BLaER1 (cell line): ENCODE measurements at regions not wholly inside any gene's neighbourhood (a gene's known extent, or its start where the extent isn't known, plus 50 kb on each side); places are given as distances from the start of the nearest gene placed in this dataset.
"Not testable (repeated sequence)": the region's sequence is repeated elsewhere in the genome, so short reads cannot be mapped to it uniquely, and the experiment has no call there.

Experiments
- H3K27ac ChIP-seq: shearing (Covaris generic); formaldehyde crosslinking; 2 replicates; pipeline ENCODE4 v1.8.1; 2022
- H3K27me3 ChIP-seq: shearing (Covaris generic); formaldehyde crosslinking; 2 replicates; pipeline ENCODE4 v1.8.1; 2022
- H3K36me3 ChIP-seq: shearing (Covaris generic); formaldehyde crosslinking; 2 replicates; pipeline ENCODE4 v1.8.1; 2022
- H3K4me1 ChIP-seq: shearing (Covaris generic); formaldehyde crosslinking; 2 replicates; pipeline ENCODE4 v1.8.1; 2022
- H3K4me2 ChIP-seq: shearing (Covaris generic); formaldehyde crosslinking; 2 replicates; pipeline ENCODE4 v1.8.1; 2022
- H3K4me3 ChIP-seq: shearing (Covaris generic); formaldehyde crosslinking; 2 replicates; pipeline ENCODE4 v1.8.1; 2022
- H3K9ac ChIP-seq: shearing (Covaris generic); formaldehyde crosslinking; 2 replicates; pipeline ENCODE4 v1.8.1; 2022
- H3K9me3 ChIP-seq: shearing (Covaris generic); formaldehyde crosslinking; 2 replicates; pipeline ENCODE4 v1.8.1; 2022
- H4K20me1 ChIP-seq: shearing (Covaris generic); formaldehyde crosslinking; 2 replicates; pipeline ENCODE4 v1.8.1; 2022
- Cebpa-rat ChIP-seq: shearing (Covaris generic); IDR thresholded peaks from 2 replicates; pipeline ENCODE4 v1.8.1; 2022

GRCh38 chr15:35195031-35195430 is 109.9 kb upstream of the NANOGP8 start:
- H3K9ac ChIP-seq: no peak overlapping the region
- H4K20me1 ChIP-seq: no peaks in the 10 kb centered on the region
- H3K9me3 ChIP-seq: peaks cover 16% of the 10 kb centered on the region; the same call in 1 of the 2 replicates
- H3K27me3 ChIP-seq: no peaks in the 10 kb centered on the region
- no peak overlapping the region for H3K4me3 ChIP-seq
- TF ChIP-seq Cebpa-rat: no peak
- no peaks in the 10 kb centered on the region for H3K4me1 ChIP-seq
- no peak overlapping the region for H3K4me2 ChIP-seq
- H3K36me3 ChIP-seq: no peaks in the 10 kb centered on the region
- H3K27ac ChIP-seq: no peak overlapping the region

GRCh38 chr15:35194296-35194695 is 109.2 kb upstream of the NANOGP8 start:
- no peaks in the 10 kb centered on the region for H4K20me1 ChIP-seq
- H3K9me3 ChIP-seq: peaks cover 16% of the 10 kb centered on the region; the same call in 1 of the 2 replicates
- H3K4me3 ChIP-seq: no peak overlapping the region
- no peak overlapping the region for H3K4me2 ChIP-seq
- no peaks in the 10 kb centered on the region for H3K36me3 ChIP-seq
- H3K9ac ChIP-seq: no peak overlapping the region
- H3K27me3 ChIP-seq: no peaks in the 10 kb centered on the region
- no peak for TF ChIP-seq Cebpa-rat
- no peaks in the 10 kb centered on the region for H3K4me1 ChIP-seq
- H3K27ac ChIP-seq: no peak overlapping the region

GRCh38 chr15:35191783-35192182 is 106.7 kb upstream of the NANOGP8 start:
- no peak for TF ChIP-seq Cebpa-rat
- H3K36me3 ChIP-seq: no peaks in the 10 kb centered on the region
- H3K4me1 ChIP-seq: no peaks in the 10 kb centered on the region
- no peaks in the 10 kb centered on the region for H3K27me3 ChIP-seq
- peaks cover 16% of the 10 kb centered on the region; the same call in 1 of the 2 replicates for H3K9me3 ChIP-seq
- H3K27ac ChIP-seq: no peak overlapping the region
- no peak overlapping the region for H3K4me3 ChIP-seq
- no peak overlapping the region for H3K9ac ChIP-seq
- H4K20me1 ChIP-seq: no peaks in the 10 kb centered on the region
- no peak overlapping the region for H3K4me2 ChIP-seq

- Histone ChIP-seq H3K4me1 (no peaks in the 10 kb centered on the region), H3K4me3 (no peak overlapping the region), H3K4me2 (no peak overlapping the region), H3K27ac (no peak overlapping the region), H3K9me3 (peaks cover 4% of the 10 kb centered on the region; the same call in 1 of the 2 replicates), H3K27me3 (no peaks in the 10 kb centered on the region), H3K9ac (no peak overlapping the region), H4K20me1 (no peaks in the 10 kb centered on the region), H3K36me3 (no peaks in the 10 kb centered on the region)
- TF ChIP-seq Cebpa-rat: no peak
These were observed 101.3 kb upstream of the NANOGP8 start for GRCh38 chr15:35186346-35186745.

- TF ChIP-seq Cebpa-rat: no peak
- H3K4me3 ChIP-seq: no peak overlapping the region
- H3K4me1 ChIP-seq: no peaks in the 10 kb centered on the region
- H3K4me2 ChIP-seq: no peak overlapping the region
- no peaks in the 10 kb centered on the region for H3K9me3 ChIP-seq
- H3K36me3 ChIP-seq: no peaks in the 10 kb centered on the region
- H4K20me1 ChIP-seq: no peaks in the 10 kb centered on the region
- H3K9ac ChIP-seq: no peak overlapping the region
- no peaks in the 10 kb centered on the region for H3K27me3 ChIP-seq
- H3K27ac ChIP-seq: no peak overlapping the region
These were observed 99.6 kb upstream of the NANOGP8 start for GRCh38 chr15:35184646-35185045.

DNA sequence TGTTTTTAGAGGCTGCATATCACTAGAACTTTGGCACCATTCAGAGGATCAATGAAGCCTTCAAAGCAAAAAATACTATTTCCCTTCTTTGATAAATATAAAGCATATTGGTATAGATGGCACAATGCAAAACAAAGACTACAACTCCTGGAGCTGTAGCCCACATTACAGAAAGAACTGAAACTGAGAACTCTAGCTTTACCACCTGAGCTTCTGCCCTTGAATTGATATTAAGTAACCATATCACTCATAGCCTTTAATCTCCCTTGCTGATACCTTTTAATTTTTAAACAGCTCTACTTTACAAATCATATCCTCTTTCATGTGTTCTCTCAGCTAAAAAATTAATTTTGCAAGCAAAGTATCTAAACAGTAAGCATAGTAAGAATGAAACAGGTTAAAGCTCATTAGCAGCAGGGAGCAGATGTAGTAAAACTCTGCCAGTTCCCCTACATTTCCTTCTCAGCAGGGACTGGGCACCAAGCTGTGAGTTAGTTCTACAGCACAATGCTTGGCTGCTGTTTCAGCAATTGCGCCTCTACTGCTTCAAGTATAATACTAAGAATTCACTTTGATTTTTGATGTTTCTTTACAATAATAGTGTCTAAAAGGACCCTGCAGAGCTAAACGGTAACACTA is 97.9 kb upstream of the NANOGP8 start:
- no peak overlapping the region for H3K27ac ChIP-seq
- no peaks in the 10 kb centered on the region for H3K36me3 ChIP-seq
- no peak overlapping the region for H3K4me2 ChIP-seq
- H3K4me3 ChIP-seq: no peak overlapping the region
- no peak for TF ChIP-seq Cebpa-rat
- H3K27me3 ChIP-seq: no peaks in the 10 kb centered on the region
- no peaks in the 10 kb centered on the region for H4K20me1 ChIP-seq
- H3K9ac ChIP-seq: no peak overlapping the region
- no peaks in the 10 kb centered on the region for H3K4me1 ChIP-seq
- H3K9me3 ChIP-seq: no peaks in the 10 kb centered on the region

DNA sequence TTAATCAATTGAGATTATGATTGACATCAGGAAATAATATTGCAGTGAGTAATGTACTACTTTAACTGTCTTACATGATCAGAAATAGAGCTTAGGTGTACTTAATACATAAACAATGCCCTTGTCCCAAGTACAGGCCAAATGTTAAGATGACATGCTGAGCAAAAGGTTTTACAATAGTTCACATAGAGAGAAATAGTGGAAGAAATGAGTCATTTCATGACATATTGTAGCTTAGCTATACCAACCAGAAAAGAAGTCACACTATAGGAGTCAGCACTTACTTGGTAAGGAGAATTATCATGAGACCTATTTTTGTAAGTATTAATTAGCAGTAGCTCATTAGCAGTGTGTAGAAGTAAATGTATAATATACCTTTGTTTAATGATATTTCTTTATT is 96.4 kb upstream of the NANOGP8 start:
- Histone ChIP-seq H3K36me3 (no peaks in the 10 kb centered on the region), H3K27me3 (no peaks in the 10 kb centered on the region), H3K4me1 (no peaks in the 10 kb centered on the region), H3K27ac (no peak overlapping the region), H3K9me3 (no peaks in the 10 kb centered on the region), H3K9ac (no peak overlapping the region), H4K20me1 (no peaks in the 10 kb centered on the region), H3K4me3 (no peak overlapping the region), H3K4me2 (no peak overlapping the region)
- no peak for TF ChIP-seq Cebpa-rat

DNA sequence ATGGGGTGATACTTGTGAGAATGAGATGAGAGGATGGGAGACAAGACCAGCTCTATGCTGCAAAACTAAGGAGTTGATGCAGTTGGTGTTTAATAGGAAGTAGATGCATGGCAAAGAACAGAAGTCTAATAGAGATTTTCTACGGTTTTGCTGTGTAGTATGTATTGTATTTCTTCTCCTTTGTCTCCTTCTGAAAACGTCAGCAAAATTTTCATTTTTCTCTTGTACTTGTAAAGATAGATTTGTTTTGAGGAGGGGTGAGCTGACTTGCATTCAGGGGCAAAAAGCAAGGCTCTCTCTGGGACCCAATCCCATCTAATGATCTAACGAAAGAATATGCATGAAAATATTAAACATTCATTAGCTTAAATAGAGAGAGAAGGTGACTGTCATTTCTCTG is 94.6 kb upstream of the NANOGP8 start:
- TF ChIP-seq Cebpa-rat: no peak
- Histone ChIP-seq H3K4me3 (no peak overlapping the region), H3K36me3 (no peaks in the 10 kb centered on the region), H3K4me2 (no peak overlapping the region), H3K27ac (no peak overlapping the region), H3K9ac (no peak overlapping the region), H4K20me1 (no peaks in the 10 kb centered on the region), H3K27me3 (no peaks in the 10 kb centered on the region), H3K9me3 (no peaks in the 10 kb centered on the region), H3K4me1 (no peaks in the 10 kb centered on the region)

- not testable (repeated sequence) for H3K4me3 ChIP-seq, H3K4me2 ChIP-seq, H3K27ac ChIP-seq, H3K36me3 ChIP-seq, H4K20me1 ChIP-seq, H3K4me1 ChIP-seq, H3K27me3 ChIP-seq, H3K9me3 ChIP-seq, H3K9ac ChIP-seq
These were observed 93.1 kb upstream of the NANOGP8 start for GRCh38 chr15:35178186-35178585.

DNA sequence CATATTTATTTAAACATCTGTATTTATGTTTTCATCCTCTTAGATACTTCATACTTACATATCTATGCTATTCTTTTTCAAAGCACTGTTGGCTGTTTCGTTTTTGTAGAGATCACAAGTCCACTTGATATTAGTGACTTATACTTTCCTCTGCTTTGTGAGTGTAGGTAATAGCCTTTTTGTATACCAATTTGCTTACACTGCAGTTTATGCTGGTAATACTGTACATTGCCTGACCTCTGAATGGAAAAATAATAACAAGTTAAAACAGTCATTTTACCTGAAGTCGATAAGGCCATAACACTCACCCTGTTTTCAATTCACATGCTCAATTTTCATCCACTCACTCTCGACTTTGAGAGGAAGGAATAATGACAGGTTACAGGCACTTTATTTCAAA is 89.9 kb upstream of the NANOGP8 start:
- TF ChIP-seq Cebpa-rat: no peak
- Histone ChIP-seq H4K20me1 (no peaks in the 10 kb centered on the region), H3K4me1 (no peaks in the 10 kb centered on the region), H3K27me3 (no peaks in the 10 kb centered on the region), H3K9ac (no peak overlapping the region), H3K27ac (no peak overlapping the region), H3K36me3 (no peaks in the 10 kb centered on the region), H3K4me3 (no peak overlapping the region), H3K4me2 (no peak overlapping the region), H3K9me3 (no peaks in the 10 kb centered on the region)

DNA sequence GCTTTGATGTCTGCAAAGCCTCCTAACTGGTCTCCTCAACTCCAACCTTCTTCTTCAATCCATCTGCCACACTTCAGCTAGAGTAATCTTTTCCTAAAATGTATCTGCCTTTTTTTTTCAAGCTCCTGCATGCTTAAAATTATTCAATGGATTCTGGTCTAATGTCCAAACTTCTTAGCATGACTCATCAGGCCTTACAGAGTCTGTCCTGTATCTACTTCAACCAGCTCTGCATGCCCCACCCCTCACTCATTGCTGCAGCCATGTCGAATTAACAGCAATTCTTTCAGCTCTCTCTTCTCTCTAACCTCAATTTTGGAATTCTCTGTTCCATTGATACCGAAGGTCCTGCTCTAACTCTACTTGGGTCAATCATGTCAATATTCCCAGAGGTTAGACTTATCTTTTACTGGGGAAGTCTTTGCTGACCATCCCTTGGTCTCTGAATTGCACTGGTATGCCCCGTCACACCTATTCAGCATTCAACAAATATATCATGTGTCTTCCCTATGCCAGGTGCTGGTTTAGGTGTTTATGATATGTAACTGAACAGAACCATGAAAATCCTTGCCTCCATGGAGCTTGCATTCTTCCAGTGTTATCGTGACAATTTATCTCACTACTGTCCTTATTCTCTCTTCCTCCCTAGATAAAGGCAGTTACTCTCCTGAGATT is 88.5 kb upstream of the NANOGP8 start:
- Histone ChIP-seq H3K27ac (no peak overlapping the region), H3K4me1 (no peaks in the 10 kb centered on the region), H3K36me3 (no peaks in the 10 kb centered on the region), H3K4me2 (no peak overlapping the region), H3K9ac (no peak overlapping the region), H3K4me3 (no peak overlapping the region), H4K20me1 (no peaks in the 10 kb centered on the region), H3K9me3 (no peaks in the 10 kb centered on the region), H3K27me3 (no peaks in the 10 kb centered on the region)
- TF ChIP-seq Cebpa-rat: no peak
